ENCODE measurements at regions not wholly inside any gene's neighbourhood (a gene's known extent, or its start where the extent isn't known, plus 50 kb on each side); places are given as distances from the start of the nearest gene placed in this dataset.
"Not testable (repeated sequence)": the region's sequence is repeated elsewhere in the genome, so short reads cannot be mapped to it uniquely, and the experiment has no call there.

- DNase-seq (ENCODE audit: low read depth, low spot score), result no peak
- no peak overlapping the region for H3K4me3 Mint-ChIP-seq
- no peaks in the 10 kb centered on the region for H3K36me3 Mint-ChIP-seq (ENCODE audit: low read depth)
- TF ChIP-seq CTCF (conservative IDR thresholded peaks at IDR 0.05), result no peak
- H3K9me3 Mint-ChIP-seq, result peaks cover 3% of the 10 kb centered on the region
- H3K27ac Mint-ChIP-seq (ENCODE audit: unreplicated experiment), result no peak overlapping the region
- no peaks in the 10 kb centered on the region for H3K27me3 Mint-ChIP-seq (ENCODE audit: low read depth)
- H3K4me1 Mint-ChIP-seq, result no peaks in the 10 kb centered on the region
These were observed 125.1 kb upstream of the CLINT1 start for GRCh38 chr5:157983906-157984551.

GRCh38 chr5:157978061-157978460 lies 119.1 kb upstream of the CLINT1 start:
- no peak for TF ChIP-seq CTCF (conservative IDR thresholded peaks at IDR 0.05)
- Mint-ChIP-seq H3K4me1 (no peaks in the 10 kb centered on the region), H3K4me3 (no peak overlapping the region), H3K36me3 (ENCODE audit: low read depth) (no peaks in the 10 kb centered on the region), H3K9me3 (peaks cover 3% of the 10 kb centered on the region), H3K27me3 (ENCODE audit: low read depth) (peaks cover 22% of the 10 kb centered on the region), H3K27ac (ENCODE audit: unreplicated experiment) (no peak overlapping the region)
- DNase-seq (ENCODE audit: low read depth, low spot score), result no peak

GRCh38 chr5:157976429-157976828 lies 117.5 kb upstream of the CLINT1 start:
- Mint-ChIP-seq H3K9me3 (no peaks in the 10 kb centered on the region), H3K36me3 (ENCODE audit: low read depth) (no peaks in the 10 kb centered on the region), H3K27me3 (ENCODE audit: low read depth) (peaks cover 30% of the 10 kb centered on the region), H3K4me3 (no peak overlapping the region), H3K4me1 (peaks cover 7% of the 10 kb centered on the region), H3K27ac (ENCODE audit: unreplicated experiment) (no peak overlapping the region)
- DNase-seq (ENCODE audit: low read depth, low spot score), result no peak
- TF ChIP-seq CTCF (conservative IDR thresholded peaks at IDR 0.05), result no peak

- Mint-ChIP-seq H3K9me3 (no peaks in the 10 kb centered on the region), H3K36me3 (ENCODE audit: low read depth) (no peaks in the 10 kb centered on the region), H3K27ac (ENCODE audit: unreplicated experiment) (no peak overlapping the region), H3K27me3 (ENCODE audit: low read depth) (peaks cover 38% of the 10 kb centered on the region), H3K4me3 (no peak overlapping the region), H3K4me1 (peaks cover 7% of the 10 kb centered on the region)
- no peak for TF ChIP-seq CTCF (conservative IDR thresholded peaks at IDR 0.05)
- DNase-seq (ENCODE audit: low read depth, low spot score), result no peak
These were observed 113.6 kb upstream of the CLINT1 start for GRCh38 chr5:157972579-157972978.

- Mint-ChIP-seq H3K4me1 (peaks cover 7% of the 10 kb centered on the region), H3K27me3 (ENCODE audit: low read depth) (peaks cover 38% of the 10 kb centered on the region), H3K27ac (ENCODE audit: unreplicated experiment) (no peak overlapping the region), H3K9me3 (no peaks in the 10 kb centered on the region), H3K36me3 (ENCODE audit: low read depth) (no peaks in the 10 kb centered on the region), H3K4me3 (no peak overlapping the region)
- TF ChIP-seq CTCF (conservative IDR thresholded peaks at IDR 0.05), result no peak
- no peak for DNase-seq (ENCODE audit: low read depth, low spot score)
These were observed 112.7 kb upstream of the CLINT1 start for GRCh38 chr5:157971571-157972216.

- DNase-seq (ENCODE audit: low read depth, low spot score); H3K4me3 Mint-ChIP-seq; H3K36me3 Mint-ChIP-seq (ENCODE audit: low read depth); H3K27ac Mint-ChIP-seq (ENCODE audit: unreplicated experiment); H3K9me3 Mint-ChIP-seq: not testable (repeated sequence)
- peaks cover 38% of the 10 kb centered on the region for H3K27me3 Mint-ChIP-seq (ENCODE audit: low read depth)
- H3K4me1 Mint-ChIP-seq, result peaks cover 12% of the 10 kb centered on the region
These were observed 109.6 kb upstream of the CLINT1 start for GRCh38 chr5:157968570-157968969.

Measured in neural crest cell (in vitro differentiated cells).